ENCODE measurements at regions not wholly inside any gene's neighbourhood (a gene's known extent, or its start where the extent isn't known, plus 50 kb on each side); places are given as distances from the start of the nearest gene placed in this dataset.

- no peaks in the 10 kb centered on the region for H3K79me2 ChIP-seq (ENCODE audit: insufficient read depth, low read length)
- H3K4me1 ChIP-seq (ENCODE audit: insufficient read depth, low read length, poor library complexity, severe bottlenecking), result no peaks in the 10 kb centered on the region
- no peaks in the 10 kb centered on the region for H3F3A ChIP-seq (ENCODE audit: low read depth)
- no peak overlapping the region for H3K9ac ChIP-seq (ENCODE audit: low read depth, low read length, poor library complexity, severe bottlenecking)
- H3K4me3 ChIP-seq (ENCODE audit: low read length, poor library complexity, severe bottlenecking), result no peak overlapping the region
- H3K9me3 ChIP-seq (ENCODE audit: insufficient read depth, low read depth, low read length), result no peaks in the 10 kb centered on the region
- H4K20me1 ChIP-seq (ENCODE audit: insufficient read depth, low read length, poor library complexity, severe bottlenecking), result no peaks in the 10 kb centered on the region
- no peaks in the 10 kb centered on the region for H3K9me2 ChIP-seq (replicated peaks; ENCODE audit: low read depth, low read length)
- no peak for TF ChIP-seq EZH2phosphoT487 (IDR thresholded peaks at IDR 0.05; ENCODE audit: borderline replicate concordance)
- TF ChIP-seq CTCF (conservative IDR thresholded peaks at IDR 0.05; ENCODE audit: low read length), result no peak
- no peak overlapping the region for H3K4me2 ChIP-seq (ENCODE audit: low read depth, low read length, poor library complexity, severe bottlenecking)
- H3K36me3 ChIP-seq (ENCODE audit: insufficient read depth, low read length), result no peaks in the 10 kb centered on the region
- H3K27me3 ChIP-seq (ENCODE audit: insufficient read depth, low read length, poor library complexity, severe bottlenecking), result no peaks in the 10 kb centered on the region
- H2AFZ ChIP-seq (ENCODE audit: low read length), result no peak overlapping the region
Measured at GRCh38 chr4:162706051-162706450, 460.6 kb downstream of the NAF1 start.

- Histone ChIP-seq H3K4me1 (ENCODE audit: insufficient read depth, low read length, poor library complexity, severe bottlenecking) (no peaks in the 10 kb centered on the region), H3K27me3 (ENCODE audit: insufficient read depth, low read length, poor library complexity, severe bottlenecking) (no peaks in the 10 kb centered on the region), H4K20me1 (ENCODE audit: insufficient read depth, low read length, poor library complexity, severe bottlenecking) (no peaks in the 10 kb centered on the region), H3K4me2 (ENCODE audit: low read depth, low read length, poor library complexity, severe bottlenecking) (no peak overlapping the region), H3K79me2 (ENCODE audit: insufficient read depth, low read length) (no peaks in the 10 kb centered on the region), H3F3A (ENCODE audit: low read depth) (no peaks in the 10 kb centered on the region), H3K9ac (ENCODE audit: low read depth, low read length, poor library complexity, severe bottlenecking) (no peak overlapping the region), H3K36me3 (ENCODE audit: insufficient read depth, low read length) (no peaks in the 10 kb centered on the region), H2AFZ (ENCODE audit: low read length) (no peak overlapping the region), H3K9me3 (ENCODE audit: insufficient read depth, low read depth, low read length) (no peaks in the 10 kb centered on the region), H3K4me3 (ENCODE audit: low read length, poor library complexity, severe bottlenecking) (no peak overlapping the region), H3K9me2 (replicated peaks; ENCODE audit: low read depth, low read length) (no peaks in the 10 kb centered on the region)
- no peak for TF ChIP-seq CTCF (conservative IDR thresholded peaks at IDR 0.05; ENCODE audit: low read length)
- no peak for TF ChIP-seq EZH2phosphoT487 (IDR thresholded peaks at IDR 0.05; ENCODE audit: borderline replicate concordance)
Measured at GRCh38 chr4:162705130-162705803, 461.4 kb downstream of the NAF1 start.

GRCh38 chr4:162700815-162701361 lies 465.8 kb downstream of the NAF1 start:
- TF ChIP-seq CTCF (conservative IDR thresholded peaks at IDR 0.05; ENCODE audit: low read length), result no peak
- Histone ChIP-seq H3K9ac (ENCODE audit: low read depth, low read length, poor library complexity, severe bottlenecking) (no peak overlapping the region), H3K9me3 (ENCODE audit: insufficient read depth, low read depth, low read length) (no peaks in the 10 kb centered on the region), H3K9me2 (replicated peaks; ENCODE audit: low read depth, low read length) (no peaks in the 10 kb centered on the region), H4K20me1 (ENCODE audit: insufficient read depth, low read length, poor library complexity, severe bottlenecking) (no peaks in the 10 kb centered on the region), H3K4me3 (ENCODE audit: low read length, poor library complexity, severe bottlenecking) (no peak overlapping the region), H3K79me2 (ENCODE audit: insufficient read depth, low read length) (no peaks in the 10 kb centered on the region), H3K27me3 (ENCODE audit: insufficient read depth, low read length, poor library complexity, severe bottlenecking) (no peaks in the 10 kb centered on the region), H3F3A (ENCODE audit: low read depth) (no peaks in the 10 kb centered on the region), H3K4me2 (ENCODE audit: low read depth, low read length, poor library complexity, severe bottlenecking) (no peak overlapping the region), H3K4me1 (ENCODE audit: insufficient read depth, low read length, poor library complexity, severe bottlenecking) (no peaks in the 10 kb centered on the region), H3K36me3 (ENCODE audit: insufficient read depth, low read length) (no peaks in the 10 kb centered on the region), H2AFZ (ENCODE audit: low read length) (no peak overlapping the region)

Measured in Loucy (cell line).